A549 (cell line): ENCODE measurements at regions not wholly inside any gene's neighbourhood (a gene's known extent, or its start where the extent isn't known, plus 50 kb on each side); places are given as distances from the start of the nearest gene placed in this dataset.

Experiments
- CEBPB ChIP-seq, 2 experiments: fragments of >200 bp in 1 of 2; sonication (Bioruptor Twin) in 1 of 2; formaldehyde crosslinking in 1 of 2; IDR thresholded peaks; 2 replicates each; pipeline ENCODE4 v1.6.1; 2012 to 2016
- FOSL2 ChIP-seq, 2 experiments: fragments of 450-650 bp in 1 of 2; fragments of >200 bp in 1 of 2; sonication (Bioruptor Twin) in 1 of 2; formaldehyde crosslinking; IDR thresholded peaks; 2 replicates each; pipeline versions ENCODE4 v1.5.0 to v1.6.1; 2016 to 2020; ENCODE audit warnings: mild to moderate bottlenecking in 1 of 2, moderate library complexity in 1 of 2
- JUNB ChIP-seq: fragments of >200 bp; sonication (Bioruptor Twin); formaldehyde crosslinking; IDR thresholded peaks from 2 replicates; pipeline ENCODE4 v1.6.1; 2016
- MAFK ChIP-seq: fragments of 450-650 bp; IDR thresholded peaks from 2 replicates; pipeline ENCODE4 v1.6.1; 2014; ENCODE audit not compliant: partially characterized antibody
- MYC ChIP-seq: IDR thresholded peaks from 2 replicates; pipeline ENCODE4 v1.6.1; 2012; ENCODE audit warnings: mild to moderate bottlenecking, inconsistent platforms, low read length, improper control_type of control experiment, borderline replicate concordance
- PHF8 ChIP-seq: fragments of 200-600 bp; sonication (generic); IDR thresholded peaks from 2 replicates; pipeline ENCODE4 v1.6.1; 2016; ENCODE audit warnings: low read depth, mild to moderate bottlenecking, antibody characterized with exemption, moderate library complexity, borderline replicate concordance
- POLR2A ChIP-seq: IDR thresholded peaks from 2 replicates; pipeline ENCODE4 v1.6.1; 2012; ENCODE audit warnings: mild to moderate bottlenecking, low read length
- RARB ChIP-seq: fragments of 250-450 bp; sonication (Bioruptor Pico); IDR thresholded peaks from 2 replicates; pipeline ENCODE4 v1.8.0; 2021; ENCODE audit warnings: mild to moderate bottlenecking, moderate library complexity
- ZNF302 ChIP-seq: fragments of 250-450 bp; sonication (Bioruptor Pico); IDR thresholded peaks from 2 replicates; pipeline ENCODE4 v1.9.0; 2021; ENCODE audit warnings: inconsistent platforms, mild to moderate bottlenecking, moderate library complexity
- TF ChIP-seq, protein P1 (sequence below): fragments of >200 bp; sonication (Bioruptor Twin); formaldehyde crosslinking; IDR thresholded peaks from 3 replicates; pipeline ENCODE4 v1.5.1; 2016
- TF ChIP-seq, protein P2 (sequence below): IDR thresholded peaks from 2 replicates; pipeline ENCODE4 v1.6.1; 2012
- TF ChIP-seq, protein P3 (sequence below): fragments of >200 bp; sonication (Bioruptor Twin); formaldehyde crosslinking; IDR thresholded peaks from 3 replicates; pipeline ENCODE4 v1.6.1; 2016
- TF ChIP-seq, protein P4 (sequence below): fragments of 200-600 bp; sonication (generic); IDR thresholded peaks from 2 replicates; pipeline ENCODE4 v1.6.1; 2016; ENCODE audit warnings: antibody characterized with exemption, mild to moderate bottlenecking, moderate library complexity
- TF ChIP-seq, protein P5 (sequence below): IDR thresholded peaks from 2 replicates; pipeline ENCODE4 v1.6.1; 2012; ENCODE audit warnings: low read depth, borderline replicate concordance

DNA sequence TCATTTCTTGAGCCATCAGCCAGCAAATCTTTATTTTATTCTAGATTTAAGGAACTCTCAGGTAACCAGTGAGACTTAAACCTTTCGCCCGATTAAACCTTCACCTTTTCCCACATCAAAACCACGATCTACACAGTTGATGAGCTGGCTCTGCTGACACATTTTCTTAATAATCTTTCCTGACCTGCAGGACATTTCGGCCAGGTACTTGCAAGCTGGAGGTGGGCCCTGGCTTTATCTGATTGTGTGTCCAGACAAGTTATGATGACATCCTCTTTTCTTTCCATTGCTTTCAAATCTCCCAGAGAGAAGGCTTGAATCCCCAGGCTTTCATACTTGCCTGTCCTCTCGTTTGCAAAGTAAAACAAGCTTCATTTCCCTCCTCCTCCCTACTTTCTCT is 144.2 kb downstream of the EFNB2 start:
- TF ChIP-seq POLR2A: no peak
- no peak for TF ChIP-seq CEBPB (IDR thresholded peaks at IDR 0.05)
- TF ChIP-seq, protein P1, sequence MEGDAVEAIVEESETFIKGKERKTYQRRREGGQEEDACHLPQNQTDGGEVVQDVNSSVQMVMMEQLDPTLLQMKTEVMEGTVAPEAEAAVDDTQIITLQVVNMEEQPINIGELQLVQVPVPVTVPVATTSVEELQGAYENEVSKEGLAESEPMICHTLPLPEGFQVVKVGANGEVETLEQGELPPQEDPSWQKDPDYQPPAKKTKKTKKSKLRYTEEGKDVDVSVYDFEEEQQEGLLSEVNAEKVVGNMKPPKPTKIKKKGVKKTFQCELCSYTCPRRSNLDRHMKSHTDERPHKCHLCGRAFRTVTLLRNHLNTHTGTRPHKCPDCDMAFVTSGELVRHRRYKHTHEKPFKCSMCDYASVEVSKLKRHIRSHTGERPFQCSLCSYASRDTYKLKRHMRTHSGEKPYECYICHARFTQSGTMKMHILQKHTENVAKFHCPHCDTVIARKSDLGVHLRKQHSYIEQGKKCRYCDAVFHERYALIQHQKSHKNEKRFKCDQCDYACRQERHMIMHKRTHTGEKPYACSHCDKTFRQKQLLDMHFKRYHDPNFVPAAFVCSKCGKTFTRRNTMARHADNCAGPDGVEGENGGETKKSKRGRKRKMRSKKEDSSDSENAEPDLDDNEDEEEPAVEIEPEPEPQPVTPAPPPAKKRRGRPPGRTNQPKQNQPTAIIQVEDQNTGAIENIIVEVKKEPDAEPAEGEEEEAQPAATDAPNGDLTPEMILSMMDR: no peak
- TF ChIP-seq, protein P2, sequence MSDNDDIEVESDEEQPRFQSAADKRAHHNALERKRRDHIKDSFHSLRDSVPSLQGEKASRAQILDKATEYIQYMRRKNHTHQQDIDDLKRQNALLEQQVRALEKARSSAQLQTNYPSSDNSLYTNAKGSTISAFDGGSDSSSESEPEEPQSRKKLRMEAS: no peak
- TF ChIP-seq MYC: no peak
- TF ChIP-seq, protein P3, sequence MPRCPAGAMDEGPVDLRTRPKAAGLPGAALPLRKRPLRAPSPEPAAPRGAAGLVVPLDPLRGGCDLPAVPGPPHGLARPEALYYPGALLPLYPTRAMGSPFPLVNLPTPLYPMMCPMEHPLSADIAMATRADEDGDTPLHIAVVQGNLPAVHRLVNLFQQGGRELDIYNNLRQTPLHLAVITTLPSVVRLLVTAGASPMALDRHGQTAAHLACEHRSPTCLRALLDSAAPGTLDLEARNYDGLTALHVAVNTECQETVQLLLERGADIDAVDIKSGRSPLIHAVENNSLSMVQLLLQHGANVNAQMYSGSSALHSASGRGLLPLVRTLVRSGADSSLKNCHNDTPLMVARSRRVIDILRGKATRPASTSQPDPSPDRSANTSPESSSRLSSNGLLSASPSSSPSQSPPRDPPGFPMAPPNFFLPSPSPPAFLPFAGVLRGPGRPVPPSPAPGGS: no peak
- TF ChIP-seq JUNB: no peak
- no peak for TF ChIP-seq FOSL2 (IDR thresholded peaks at IDR 0.05)
- TF ChIP-seq FOSL2 (CRISPR knock-in tag; IDR thresholded peaks at IDR 0.05): no peak
- no peak for TF ChIP-seq PHF8
- TF ChIP-seq RARB: no peak
- TF ChIP-seq, protein P4, sequence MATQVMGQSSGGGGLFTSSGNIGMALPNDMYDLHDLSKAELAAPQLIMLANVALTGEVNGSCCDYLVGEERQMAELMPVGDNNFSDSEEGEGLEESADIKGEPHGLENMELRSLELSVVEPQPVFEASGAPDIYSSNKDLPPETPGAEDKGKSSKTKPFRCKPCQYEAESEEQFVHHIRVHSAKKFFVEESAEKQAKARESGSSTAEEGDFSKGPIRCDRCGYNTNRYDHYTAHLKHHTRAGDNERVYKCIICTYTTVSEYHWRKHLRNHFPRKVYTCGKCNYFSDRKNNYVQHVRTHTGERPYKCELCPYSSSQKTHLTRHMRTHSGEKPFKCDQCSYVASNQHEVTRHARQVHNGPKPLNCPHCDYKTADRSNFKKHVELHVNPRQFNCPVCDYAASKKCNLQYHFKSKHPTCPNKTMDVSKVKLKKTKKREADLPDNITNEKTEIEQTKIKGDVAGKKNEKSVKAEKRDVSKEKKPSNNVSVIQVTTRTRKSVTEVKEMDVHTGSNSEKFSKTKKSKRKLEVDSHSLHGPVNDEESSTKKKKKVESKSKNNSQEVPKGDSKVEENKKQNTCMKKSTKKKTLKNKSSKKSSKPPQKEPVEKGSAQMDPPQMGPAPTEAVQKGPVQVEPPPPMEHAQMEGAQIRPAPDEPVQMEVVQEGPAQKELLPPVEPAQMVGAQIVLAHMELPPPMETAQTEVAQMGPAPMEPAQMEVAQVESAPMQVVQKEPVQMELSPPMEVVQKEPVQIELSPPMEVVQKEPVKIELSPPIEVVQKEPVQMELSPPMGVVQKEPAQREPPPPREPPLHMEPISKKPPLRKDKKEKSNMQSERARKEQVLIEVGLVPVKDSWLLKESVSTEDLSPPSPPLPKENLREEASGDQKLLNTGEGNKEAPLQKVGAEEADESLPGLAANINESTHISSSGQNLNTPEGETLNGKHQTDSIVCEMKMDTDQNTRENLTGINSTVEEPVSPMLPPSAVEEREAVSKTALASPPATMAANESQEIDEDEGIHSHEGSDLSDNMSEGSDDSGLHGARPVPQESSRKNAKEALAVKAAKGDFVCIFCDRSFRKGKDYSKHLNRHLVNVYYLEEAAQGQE: no peak
- TF ChIP-seq MAFK: no peak
- TF ChIP-seq ZNF302 (CRISPR knock-in tag): no peak
- TF ChIP-seq, protein P5, sequence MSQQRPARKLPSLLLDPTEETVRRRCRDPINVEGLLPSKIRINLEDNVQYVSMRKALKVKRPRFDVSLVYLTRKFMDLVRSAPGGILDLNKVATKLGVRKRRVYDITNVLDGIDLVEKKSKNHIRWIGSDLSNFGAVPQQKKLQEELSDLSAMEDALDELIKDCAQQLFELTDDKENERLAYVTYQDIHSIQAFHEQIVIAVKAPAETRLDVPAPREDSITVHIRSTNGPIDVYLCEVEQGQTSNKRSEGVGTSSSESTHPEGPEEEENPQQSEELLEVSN: no peak
